ENCODE measurements at regions not wholly inside any gene's neighbourhood (a gene's known extent, or its start where the extent isn't known, plus 50 kb on each side); places are given as distances from the start of the nearest gene placed in this dataset.

DNA sequence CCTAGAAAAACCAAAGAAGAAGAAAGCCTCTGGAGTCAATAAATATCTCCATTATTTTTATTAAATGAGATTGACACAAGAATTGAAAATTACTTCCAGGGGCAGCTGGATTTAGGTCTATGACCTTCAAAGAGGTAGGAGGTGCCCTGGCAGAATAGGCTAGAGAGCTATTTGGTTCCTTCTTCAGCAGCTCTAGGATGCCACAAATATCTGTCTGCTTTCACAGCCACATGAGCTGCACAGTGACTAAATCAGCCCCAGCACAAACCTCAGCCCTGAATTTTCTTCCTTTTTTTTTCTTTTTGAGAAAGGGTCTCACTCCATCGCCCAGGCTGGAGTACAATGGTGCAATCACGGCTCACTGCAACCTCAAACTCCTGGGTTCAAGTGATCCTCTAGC, 223.5 kb downstream of the ABHD5 start:
- DNase-seq (ENCODE audit: low read depth, low spot score) = no peak
- CTCF ChIA-PET = no interaction called here
- POLR2A ChIA-PET = no interaction called here
- no peak for TF ChIP-seq CTCF (IDR thresholded peaks at IDR 0.05; ENCODE audit: low read depth, low read length)
- H3K4me3 ChIP-seq (ENCODE audit: low read depth, low read length) = no peak overlapping the region
- no peak overlapping the region for H3K27ac ChIP-seq (ENCODE audit: low read depth, low read length)
- H3K27me3 ChIP-seq (ENCODE audit: control insufficient read depth, insufficient read depth, low read length) = peaks cover 5% of the 10 kb centered on the region
- peaks cover 9% of the 10 kb centered on the region; the same call in 1 of the 2 replicates for H3K9me3 ChIP-seq (ENCODE audit: control insufficient read depth, insufficient read depth, low read length)

- H3K9me3 ChIP-seq (ENCODE audit: control insufficient read depth, insufficient read depth, low read length) = peaks cover 9% of the 10 kb centered on the region; the same call in 1 of the 2 replicates
- no peak for TF ChIP-seq CTCF (IDR thresholded peaks at IDR 0.05; ENCODE audit: low read depth, low read length)
- no peak overlapping the region for H3K4me3 ChIP-seq (ENCODE audit: low read depth, low read length)
- CTCF ChIA-PET = no interaction called here
- DNase-seq (ENCODE audit: low read depth, low spot score) = no peak
- peaks cover 5% of the 10 kb centered on the region for H3K27me3 ChIP-seq (ENCODE audit: control insufficient read depth, insufficient read depth, low read length)
- POLR2A ChIA-PET = no interaction called here
- no peak overlapping the region for H3K27ac ChIP-seq (ENCODE audit: low read depth, low read length)
Observed at GRCh38 chr3:43915546-43915945, 224.8 kb downstream of the ABHD5 start.

DNA sequence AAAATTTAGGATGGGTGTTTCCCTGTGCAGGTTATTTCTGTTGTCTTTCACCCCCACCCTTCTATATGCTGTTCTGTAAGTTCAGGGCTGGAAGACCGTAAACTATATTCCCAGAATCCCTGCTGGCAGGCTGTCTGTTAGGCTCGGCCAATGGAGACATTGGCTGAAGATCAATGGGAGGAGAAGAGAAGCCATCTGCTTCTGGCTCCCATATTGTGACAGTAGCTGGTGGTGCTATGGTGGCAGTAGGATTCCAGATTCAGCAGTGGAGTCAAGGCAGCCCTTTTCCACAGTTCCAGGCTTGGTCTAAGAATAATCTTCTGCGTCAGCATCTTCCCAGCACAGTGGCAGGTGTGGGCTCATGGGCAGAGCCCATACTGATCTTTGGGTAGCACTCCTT, 226.6 kb downstream of the ABHD5 start:
- DNase-seq (ENCODE audit: low read depth, low spot score) = no peak
- ChIA-PET CTCF (no interaction called here), POLR2A (no interaction called here)
- Histone ChIP-seq H3K27me3 (ENCODE audit: control insufficient read depth, insufficient read depth, low read length) (peaks cover 11% of the 10 kb centered on the region), H3K4me3 (ENCODE audit: low read depth, low read length) (no peak overlapping the region), H3K27ac (ENCODE audit: low read depth, low read length) (no peak overlapping the region), H3K9me3 (ENCODE audit: control insufficient read depth, insufficient read depth, low read length) (peaks cover 9% of the 10 kb centered on the region; the same call in 1 of the 2 replicates)
- TF ChIP-seq CTCF (IDR thresholded peaks at IDR 0.05; ENCODE audit: low read depth, low read length) = no peak

GRCh38 chr3:43919029-43919428, 228.3 kb downstream of the ABHD5 start:
- peaks cover 24% of the 10 kb centered on the region for H3K27me3 ChIP-seq (ENCODE audit: control insufficient read depth, insufficient read depth, low read length)
- ChIA-PET POLR2A (no interaction called here), CTCF (no interaction called here)
- H3K27ac ChIP-seq (ENCODE audit: low read depth, low read length) = no peak overlapping the region
- no peak for DNase-seq (ENCODE audit: low read depth, low spot score)
- peaks cover 9% of the 10 kb centered on the region; the same call in 1 of the 2 replicates for H3K9me3 ChIP-seq (ENCODE audit: control insufficient read depth, insufficient read depth, low read length)
- no peak overlapping the region for H3K4me3 ChIP-seq (ENCODE audit: low read depth, low read length)
- no peak for TF ChIP-seq CTCF (IDR thresholded peaks at IDR 0.05; ENCODE audit: low read depth, low read length)

DNA sequence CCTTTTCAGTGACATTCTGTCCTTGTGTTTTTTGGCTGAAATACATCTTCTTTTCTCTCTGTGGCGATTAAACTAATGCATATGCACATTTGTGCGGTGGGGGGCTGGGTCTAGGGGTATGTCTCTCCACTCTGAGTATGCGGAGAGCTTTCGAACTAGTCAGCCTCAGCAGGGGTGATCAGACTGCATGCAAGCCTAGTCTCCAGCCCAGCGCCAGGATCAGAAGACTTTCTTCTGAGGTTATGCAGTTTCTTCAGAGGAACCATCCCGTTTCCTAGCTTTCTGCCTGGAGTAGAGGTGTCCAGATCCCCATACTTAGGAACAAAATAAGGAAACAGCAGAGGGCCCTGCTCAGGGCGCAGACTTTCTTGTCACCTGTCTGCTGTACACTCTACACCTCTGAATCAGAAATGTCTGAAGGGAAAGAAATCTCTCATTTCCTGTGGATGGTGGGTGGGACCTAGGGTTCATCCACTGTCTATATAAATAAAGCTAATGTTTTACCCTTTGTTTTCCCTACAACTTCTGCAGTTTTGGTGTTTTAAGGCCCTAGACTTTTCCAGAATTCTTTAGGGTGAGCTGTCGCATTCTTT, 230.4 kb downstream of the ABHD5 start:
- Histone ChIP-seq H3K9me3 (ENCODE audit: control insufficient read depth, insufficient read depth, low read length) (peaks cover 9% of the 10 kb centered on the region; the same call in 1 of the 2 replicates), H3K4me3 (ENCODE audit: low read depth, low read length) (no peak overlapping the region), H3K27me3 (ENCODE audit: control insufficient read depth, insufficient read depth, low read length) (peaks cover 30% of the 10 kb centered on the region), H3K27ac (ENCODE audit: low read depth, low read length) (no peak overlapping the region)
- TF ChIP-seq CTCF (IDR thresholded peaks at IDR 0.05; ENCODE audit: low read depth, low read length) = no peak
- ChIA-PET POLR2A (no interaction called here), CTCF (no interaction called here)
- no peak for DNase-seq (ENCODE audit: low read depth, low spot score)

All from AG04450 (cell line).